GM13976 (cell line): ENCODE measurements at regions not wholly inside any gene's neighbourhood (a gene's known extent, or its start where the extent isn't known, plus 50 kb on each side); places are given as distances from the start of the nearest gene placed in this dataset.

ENCODE experiments used
- DNase-seq: peaks from one replicate; pipeline ENCODE4 v3.0.0; 2012; ENCODE audit warnings: low spot score
- CTCF ChIP-seq: IDR thresholded peaks from 2 replicates; pipeline ENCODE4 v1.5.1; 2012; ENCODE audit warnings: borderline replicate concordance, mild to moderate bottlenecking; ENCODE audit not compliant: insufficient read depth; ENCODE audit errors: extremely low read depth, missing control alignments, control extremely low read depth
- in situ Hi-C: fragments of 300-500 bp; cut with MboI; formaldehyde crosslinking; loops from one replicate; pipeline ENCODE4 v1.12.0; 2022; ENCODE audit warnings: low sequenced_read_pairs, mixed read lengths, inconsistent platforms; ENCODE audit not compliant: unreplicated experiment

GRCh38 chr1:209443975-209444651 lies 139.4 kb upstream of the CAMK1G start:
- no peak for TF ChIP-seq CTCF
- DNase-seq = no peak
- in situ Hi-C loops = no loop called here

GRCh38 chr1:209444961-209445360 lies 138.6 kb upstream of the CAMK1G start:
- TF ChIP-seq CTCF = no peak
- in situ Hi-C loops = no loop called here
- DNase-seq = no peak

- in situ Hi-C loops = no loop called here
- no peak for TF ChIP-seq CTCF
- no peak for DNase-seq
These were observed 137.9 kb upstream of the CAMK1G start for GRCh38 chr1:209445576-209445975.

- no peak for TF ChIP-seq CTCF
- DNase-seq = no peak
These were observed 137.2 kb upstream of the CAMK1G start for GRCh38 chr1:209446356-209446755.

GRCh38 chr1:209454340-209454994 lies 129.0 kb upstream of the CAMK1G start:
- in situ Hi-C loops = no loop called here
- TF ChIP-seq CTCF = no peak

More at GRCh38 chr1:209446356-209446755, 137.2 kb upstream of the CAMK1G start:
- in situ Hi-C loops = no loop called here

GRCh38 chr1:209455145-209455544 lies 128.4 kb upstream of the CAMK1G start:
- in situ Hi-C loops = no loop called here
- no peak for DNase-seq
- no peak for TF ChIP-seq CTCF

More at GRCh38 chr1:209454340-209454994, 129.0 kb upstream of the CAMK1G start:
- no peak for DNase-seq
